GM12875 (cell line): ENCODE measurements at regions not wholly inside any gene's neighbourhood (a gene's known extent, or its start where the extent isn't known, plus 50 kb on each side); places are given as distances from the start of the nearest gene placed in this dataset.

Source experiments
- H3K4me3 ChIP-seq: one replicate; pipeline ENCODE4 v1.5.1; 2011; ENCODE audit warnings: low read depth, low read length, control low read depth
- TF ChIP-seq, protein P1 (sequence below): IDR thresholded peaks from 2 replicates; pipeline ENCODE4 v1.5.1; 2011; ENCODE audit warnings: low read depth, mild to moderate bottlenecking, control low read depth, inconsistent platforms, low read length, moderate library complexity, borderline replicate concordance; ENCODE audit not compliant: insufficient read depth

DNA sequence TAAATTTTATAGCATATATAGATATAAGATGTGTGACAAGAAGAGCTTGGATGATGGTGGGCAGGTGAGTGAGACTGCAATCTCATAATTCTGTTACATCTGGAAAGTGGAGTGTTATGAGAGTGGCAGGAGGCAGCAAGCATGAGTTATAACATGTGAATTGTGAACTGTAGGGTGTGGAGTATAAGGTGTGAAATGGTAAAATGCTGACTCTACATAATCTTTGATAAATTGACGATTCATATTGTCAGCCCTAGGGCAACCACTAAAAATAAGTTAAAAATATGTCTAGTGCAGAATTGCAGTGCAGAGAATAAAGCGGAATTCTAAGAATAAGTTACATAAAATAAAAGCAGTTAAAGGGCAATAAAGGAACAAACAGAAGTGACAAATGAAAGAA, 74.8 kb upstream of the AKR1E2 start:
- TF ChIP-seq, protein P1, sequence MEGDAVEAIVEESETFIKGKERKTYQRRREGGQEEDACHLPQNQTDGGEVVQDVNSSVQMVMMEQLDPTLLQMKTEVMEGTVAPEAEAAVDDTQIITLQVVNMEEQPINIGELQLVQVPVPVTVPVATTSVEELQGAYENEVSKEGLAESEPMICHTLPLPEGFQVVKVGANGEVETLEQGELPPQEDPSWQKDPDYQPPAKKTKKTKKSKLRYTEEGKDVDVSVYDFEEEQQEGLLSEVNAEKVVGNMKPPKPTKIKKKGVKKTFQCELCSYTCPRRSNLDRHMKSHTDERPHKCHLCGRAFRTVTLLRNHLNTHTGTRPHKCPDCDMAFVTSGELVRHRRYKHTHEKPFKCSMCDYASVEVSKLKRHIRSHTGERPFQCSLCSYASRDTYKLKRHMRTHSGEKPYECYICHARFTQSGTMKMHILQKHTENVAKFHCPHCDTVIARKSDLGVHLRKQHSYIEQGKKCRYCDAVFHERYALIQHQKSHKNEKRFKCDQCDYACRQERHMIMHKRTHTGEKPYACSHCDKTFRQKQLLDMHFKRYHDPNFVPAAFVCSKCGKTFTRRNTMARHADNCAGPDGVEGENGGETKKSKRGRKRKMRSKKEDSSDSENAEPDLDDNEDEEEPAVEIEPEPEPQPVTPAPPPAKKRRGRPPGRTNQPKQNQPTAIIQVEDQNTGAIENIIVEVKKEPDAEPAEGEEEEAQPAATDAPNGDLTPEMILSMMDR, result no peak
- no peak overlapping the region for H3K4me3 ChIP-seq

DNA sequence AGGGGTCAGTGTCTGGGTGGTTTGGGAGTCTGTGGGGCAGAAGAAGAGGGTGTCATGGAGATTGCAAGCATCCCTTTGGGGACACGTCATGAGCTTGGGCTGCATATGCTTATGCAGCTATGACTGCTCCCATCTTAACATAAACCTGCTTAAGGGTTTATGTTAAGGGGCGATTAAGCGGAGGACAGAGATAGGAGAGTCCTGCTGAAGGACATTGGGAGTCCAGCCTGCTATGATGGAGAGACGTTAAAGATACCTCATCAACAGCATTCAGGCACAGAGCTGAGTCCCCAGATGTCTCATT, 76.8 kb upstream of the AKR1E2 start:
- TF ChIP-seq, protein P1, result no peak
- H3K4me3 ChIP-seq, result no peak overlapping the region

DNA sequence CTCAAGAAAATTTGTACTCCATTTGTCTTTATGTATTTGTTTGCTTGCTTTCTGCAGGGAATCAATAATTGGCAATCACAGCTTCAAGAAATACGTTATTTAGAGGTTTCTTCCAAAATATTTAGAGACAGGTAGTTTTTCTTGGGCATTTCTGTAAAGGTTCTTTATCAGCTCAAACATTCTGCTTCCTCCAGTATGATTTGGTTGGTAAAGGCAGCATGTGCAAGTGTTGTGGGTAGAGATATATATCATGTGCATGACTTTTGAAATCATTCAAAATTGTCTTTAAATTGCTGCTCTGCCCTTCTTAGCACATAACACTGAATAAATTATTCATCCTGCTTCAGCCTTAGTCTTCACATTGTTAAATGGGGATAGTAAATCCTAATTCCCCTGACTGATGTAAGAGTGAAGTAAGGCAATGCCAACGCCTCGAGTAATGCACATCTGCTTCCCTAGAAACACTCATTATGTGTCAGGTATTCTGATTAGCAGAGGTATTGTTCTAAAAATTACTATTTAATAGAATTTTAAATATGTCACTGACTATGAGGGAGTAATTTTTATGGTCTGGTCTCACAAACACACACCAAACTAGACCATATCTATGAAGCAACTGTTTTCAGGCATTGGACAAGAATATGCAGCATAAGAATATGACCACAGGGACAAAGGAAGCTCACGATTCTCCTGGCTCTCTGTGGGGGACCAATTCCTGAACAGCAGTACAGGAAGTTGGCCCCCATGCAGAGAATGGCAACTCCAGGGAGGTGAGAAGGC, 77.3 kb upstream of the AKR1E2 start:
- H3K4me3 ChIP-seq, result no peak overlapping the region
- TF ChIP-seq, protein P1, result no peak

DNA sequence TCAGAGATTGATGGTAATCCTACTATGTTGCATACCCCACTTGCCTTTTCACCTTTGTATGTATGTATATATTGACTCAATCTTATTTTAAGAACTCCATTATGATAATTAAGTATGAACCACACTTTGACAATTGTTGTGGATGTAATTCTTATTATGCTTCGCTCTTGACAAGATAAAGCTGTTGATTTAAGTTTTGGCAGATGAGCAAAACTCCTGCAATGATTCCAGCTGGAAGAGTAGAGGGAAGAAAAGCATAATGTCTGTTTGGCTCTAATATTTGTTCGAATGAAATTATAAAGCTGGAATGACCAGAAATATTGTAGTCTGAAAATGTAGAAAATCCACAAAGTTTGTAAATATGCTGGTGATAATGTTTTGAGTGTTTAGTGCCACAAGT, 83.8 kb upstream of the AKR1E2 start:
- H3K4me3 ChIP-seq, result no peak overlapping the region
- TF ChIP-seq, protein P1, result no peak

DNA sequence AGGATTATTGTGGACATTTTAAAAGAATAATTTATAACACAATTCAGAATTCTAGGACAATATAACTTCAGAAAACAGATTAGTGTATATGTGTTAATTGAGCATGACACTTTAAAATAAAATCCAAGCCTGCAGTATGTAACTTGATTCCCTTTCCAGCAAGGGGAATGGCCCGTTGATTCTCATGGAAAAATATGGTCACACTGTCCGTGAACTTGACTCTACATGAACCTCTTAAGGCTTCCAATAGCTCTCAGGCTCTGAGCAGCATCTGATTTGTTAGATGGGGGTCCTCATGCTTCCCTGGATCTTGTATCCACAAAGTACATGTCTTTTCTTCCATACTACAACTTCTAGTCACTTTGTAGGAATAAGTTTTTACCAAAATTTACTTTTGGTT, 85.5 kb upstream of the AKR1E2 start:
- TF ChIP-seq, protein P1, result no peak
- H3K4me3 ChIP-seq, result no peak overlapping the region

DNA sequence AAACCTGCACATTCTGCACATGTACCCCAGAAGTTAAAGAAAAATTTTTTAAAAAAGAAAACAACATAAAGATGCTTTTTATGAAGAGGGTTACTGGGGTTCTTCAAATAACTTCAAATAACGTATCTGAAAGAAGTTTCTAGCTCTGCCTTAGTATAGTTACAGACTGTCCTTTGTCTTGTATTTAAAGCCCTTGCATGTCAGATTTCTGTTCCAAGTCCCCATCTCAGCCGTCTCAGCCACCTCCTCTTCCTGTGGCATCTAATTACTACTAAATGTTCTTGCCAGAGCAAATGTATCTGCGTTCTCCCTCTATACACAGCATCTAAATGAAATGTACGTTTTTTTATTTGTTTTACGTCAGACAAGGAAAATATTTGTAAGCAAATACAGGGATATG, 89.4 kb upstream of the AKR1E2 start:
- H3K4me3 ChIP-seq, result no peak overlapping the region
- TF ChIP-seq, protein P1, result no peak

DNA sequence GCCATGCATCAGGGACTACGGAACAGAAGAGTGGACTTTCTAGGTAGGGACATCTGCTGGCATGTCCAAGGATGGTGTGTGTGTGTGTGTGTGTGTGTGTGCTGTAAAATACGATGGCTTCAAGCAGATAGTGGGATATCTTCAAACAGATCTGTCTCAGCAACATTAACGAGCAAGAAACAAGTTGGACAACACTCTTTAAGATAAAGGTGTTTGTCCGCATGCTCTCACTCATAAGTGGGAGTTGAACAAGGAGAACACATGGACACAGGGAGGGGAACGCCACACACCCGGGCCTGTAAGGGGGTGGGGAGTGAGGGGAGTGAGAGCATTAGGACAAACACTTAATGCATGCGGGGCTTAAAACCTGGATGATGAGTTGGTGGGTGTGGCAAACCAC, 89.8 kb upstream of the AKR1E2 start:
- H3K4me3 ChIP-seq, result no peak overlapping the region
- TF ChIP-seq, protein P1, result no peak
